ENCODE measurements at regions not wholly inside any gene's neighbourhood (a gene's known extent, or its start where the extent isn't known, plus 50 kb on each side); places are given as distances from the start of the nearest gene placed in this dataset.

DNA sequence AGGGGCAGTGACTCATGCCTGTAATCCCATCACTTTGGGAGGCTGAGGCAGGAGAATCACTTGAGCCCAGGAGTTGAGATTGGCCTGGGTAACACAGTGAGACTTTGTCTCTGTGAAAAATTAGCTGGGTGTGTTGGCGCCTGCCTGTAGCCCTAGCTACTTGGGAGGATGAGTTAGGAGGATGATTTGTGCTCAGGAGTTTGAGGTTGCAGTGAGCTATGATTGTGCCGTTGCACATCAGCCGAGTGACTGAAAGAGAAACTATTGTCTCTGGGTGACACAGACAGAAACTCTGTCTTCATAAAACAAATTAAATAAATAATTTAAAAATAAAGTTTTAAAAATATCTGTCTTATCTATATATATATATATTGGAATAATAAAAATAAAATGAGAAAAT, 1844.6 kb upstream of the PIK3C3 start:
- TF ChIP-seq, protein P1, sequence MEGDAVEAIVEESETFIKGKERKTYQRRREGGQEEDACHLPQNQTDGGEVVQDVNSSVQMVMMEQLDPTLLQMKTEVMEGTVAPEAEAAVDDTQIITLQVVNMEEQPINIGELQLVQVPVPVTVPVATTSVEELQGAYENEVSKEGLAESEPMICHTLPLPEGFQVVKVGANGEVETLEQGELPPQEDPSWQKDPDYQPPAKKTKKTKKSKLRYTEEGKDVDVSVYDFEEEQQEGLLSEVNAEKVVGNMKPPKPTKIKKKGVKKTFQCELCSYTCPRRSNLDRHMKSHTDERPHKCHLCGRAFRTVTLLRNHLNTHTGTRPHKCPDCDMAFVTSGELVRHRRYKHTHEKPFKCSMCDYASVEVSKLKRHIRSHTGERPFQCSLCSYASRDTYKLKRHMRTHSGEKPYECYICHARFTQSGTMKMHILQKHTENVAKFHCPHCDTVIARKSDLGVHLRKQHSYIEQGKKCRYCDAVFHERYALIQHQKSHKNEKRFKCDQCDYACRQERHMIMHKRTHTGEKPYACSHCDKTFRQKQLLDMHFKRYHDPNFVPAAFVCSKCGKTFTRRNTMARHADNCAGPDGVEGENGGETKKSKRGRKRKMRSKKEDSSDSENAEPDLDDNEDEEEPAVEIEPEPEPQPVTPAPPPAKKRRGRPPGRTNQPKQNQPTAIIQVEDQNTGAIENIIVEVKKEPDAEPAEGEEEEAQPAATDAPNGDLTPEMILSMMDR (conservative IDR thresholded peaks at IDR 0.05; ENCODE audit: control insufficient read depth, insufficient read depth, low read depth, low read length): no peak
- no peak for DNase-seq (ENCODE audit: low read depth)
- no peak overlapping the region for H3K4me3 ChIP-seq (ENCODE audit: control insufficient read depth, low read depth, low read length)

DNA sequence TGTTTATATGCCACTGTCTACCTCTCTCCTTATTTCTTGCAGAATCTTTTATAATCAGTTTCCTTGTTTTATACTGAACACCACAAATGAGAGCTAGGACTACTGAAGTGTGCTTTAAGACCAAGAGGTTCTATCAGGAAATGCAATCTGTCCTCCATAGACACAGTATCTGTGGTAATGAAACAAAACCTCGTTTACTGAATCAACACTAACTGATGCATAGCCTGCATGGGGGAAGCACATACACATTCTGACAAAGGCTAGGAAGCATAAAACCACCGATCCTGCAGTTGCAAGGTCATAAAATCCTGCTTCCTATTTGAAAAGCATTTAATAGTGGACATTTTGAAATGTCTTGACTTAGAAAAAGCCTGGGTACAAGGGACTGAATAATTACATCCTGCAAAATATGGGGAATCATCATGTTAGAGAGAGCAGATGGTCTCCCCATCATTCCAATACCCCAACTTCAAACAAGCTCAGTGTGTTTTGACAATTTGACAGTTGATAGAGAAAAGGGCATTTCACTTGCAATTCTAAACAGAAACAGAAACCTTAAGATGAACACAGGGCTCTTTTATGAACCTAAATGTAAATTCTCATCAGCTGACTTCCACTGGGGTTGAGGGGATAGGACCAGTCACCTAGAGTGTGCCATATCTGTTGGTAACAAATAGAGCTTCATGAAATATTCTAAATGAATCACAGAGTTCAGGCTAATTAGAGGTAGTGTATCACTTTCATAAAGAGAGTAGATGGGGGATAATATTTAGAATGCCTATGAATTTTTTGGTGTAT, 1845.6 kb upstream of the PIK3C3 start:
- H3K4me3 ChIP-seq (ENCODE audit: control insufficient read depth, low read depth, low read length): no peak overlapping the region
- DNase-seq (ENCODE audit: low read depth): no peak
- TF ChIP-seq, protein P1 (conservative IDR thresholded peaks at IDR 0.05; ENCODE audit: control insufficient read depth, insufficient read depth, low read depth, low read length): no peak

DNA sequence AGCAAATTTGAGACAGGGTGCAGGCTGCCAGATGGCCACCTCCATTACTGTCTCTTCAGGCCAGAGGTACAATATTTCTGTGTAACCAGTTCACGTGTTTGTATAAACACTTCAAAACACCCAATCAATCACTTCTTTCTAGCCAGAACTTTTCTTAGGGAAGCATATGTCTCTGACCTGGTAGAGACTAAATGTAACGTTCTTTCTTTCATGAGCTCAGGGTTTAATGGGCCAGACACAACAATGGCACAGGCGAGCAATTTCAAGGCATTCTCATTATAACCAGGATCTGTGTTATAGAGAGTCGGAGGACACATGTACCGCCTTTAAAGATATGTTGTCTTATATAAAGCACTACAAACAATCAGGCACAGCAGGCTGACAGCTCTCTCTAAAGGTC, 1846.4 kb upstream of the PIK3C3 start:
- no peak overlapping the region for H3K4me3 ChIP-seq (ENCODE audit: control insufficient read depth, low read depth, low read length)
- no peak for DNase-seq (ENCODE audit: low read depth)
- TF ChIP-seq, protein P1 (conservative IDR thresholded peaks at IDR 0.05; ENCODE audit: control insufficient read depth, insufficient read depth, low read depth, low read length): no peak

DNA sequence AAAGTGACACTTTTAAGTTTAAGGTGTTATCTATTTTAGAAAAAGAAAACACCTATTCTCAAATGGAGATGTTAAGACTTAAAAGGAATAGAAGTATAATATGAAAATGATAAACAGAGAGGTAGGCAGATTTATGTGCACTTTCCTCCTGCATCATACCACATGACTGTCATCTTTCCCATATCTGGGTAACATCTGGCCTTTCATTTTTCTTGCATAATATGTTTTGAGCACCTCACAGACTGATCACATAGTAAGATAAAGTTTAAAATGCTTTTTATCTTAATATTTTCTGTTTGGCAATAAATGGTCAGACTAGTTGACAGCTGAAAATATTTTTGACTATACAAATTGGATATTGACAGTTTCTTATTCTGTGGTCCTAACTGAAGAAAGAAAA, 1852.1 kb upstream of the PIK3C3 start:
- H3K4me3 ChIP-seq (ENCODE audit: control insufficient read depth, low read depth, low read length): no peak overlapping the region
- TF ChIP-seq, protein P1 (conservative IDR thresholded peaks at IDR 0.05; ENCODE audit: control insufficient read depth, insufficient read depth, low read depth, low read length): no peak
- DNase-seq (ENCODE audit: low read depth): no peak

DNA sequence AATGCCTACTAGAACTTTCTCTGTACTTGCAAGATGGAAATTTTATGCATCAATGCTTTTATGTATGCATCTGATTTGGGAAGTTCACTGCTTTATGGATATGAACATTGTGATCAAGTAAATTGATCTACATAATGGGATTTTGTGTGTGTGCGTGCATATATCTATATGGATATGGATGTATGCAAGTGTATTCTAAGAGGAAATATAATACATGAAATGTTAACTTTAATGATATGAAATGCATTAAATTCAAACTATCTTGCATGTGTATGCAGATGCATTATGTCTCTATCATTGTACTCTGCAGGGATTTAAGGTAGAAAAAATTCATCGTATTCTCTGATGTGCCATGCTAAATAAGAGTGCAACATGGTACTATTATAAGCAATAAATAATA, 1855.4 kb upstream of the PIK3C3 start:
- TF ChIP-seq, protein P1 (conservative IDR thresholded peaks at IDR 0.05; ENCODE audit: control insufficient read depth, insufficient read depth, low read depth, low read length): no peak
- no peak for DNase-seq (ENCODE audit: low read depth)
- H3K4me3 ChIP-seq (ENCODE audit: control insufficient read depth, low read depth, low read length): no peak overlapping the region

DNA sequence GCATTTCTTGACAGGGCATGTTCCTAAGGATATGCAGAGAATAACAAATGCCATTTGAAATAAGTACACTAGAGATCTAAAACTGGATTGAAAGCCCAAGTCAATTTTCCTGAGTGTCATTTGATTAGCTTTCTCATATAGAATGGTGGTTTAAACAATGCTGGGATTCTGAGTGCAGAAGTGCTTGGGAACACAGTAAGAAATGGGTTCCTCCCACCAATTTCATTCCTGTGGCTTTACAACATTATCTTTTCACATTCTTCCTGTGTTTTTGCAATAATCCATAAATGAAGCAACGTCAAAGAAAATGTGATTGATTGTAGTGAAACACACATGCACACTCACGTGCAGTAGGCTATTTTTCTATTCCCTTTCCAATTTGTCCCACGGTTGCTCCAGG, 1858.4 kb upstream of the PIK3C3 start:
- DNase-seq (ENCODE audit: low read depth): peak; percentile 13
- H3K4me3 ChIP-seq (ENCODE audit: control insufficient read depth, low read depth, low read length): no peak overlapping the region
- TF ChIP-seq, protein P1 (conservative IDR thresholded peaks at IDR 0.05; ENCODE audit: control insufficient read depth, insufficient read depth, low read depth, low read length): no peak

Data from fibroblast of mammary gland (primary cell).